Smooth muscle cell (in vitro differentiated cells): ENCODE measurements at regions not wholly inside any gene's neighbourhood (a gene's known extent, or its start where the extent isn't known, plus 50 kb on each side); places are given as distances from the start of the nearest gene placed in this dataset.
A peak's percentile ranks its signal among the peaks of the same experiment; 100 is the strongest.

ENCODE experiments used
- DNase-seq: peaks from one replicate; lab custom pipeline; 2025; ENCODE audit not compliant: unreplicated experiment; lab: John Stamatoyannopoulos, UW
- H2AFZ ChIP-seq: fragments of 200-600 bp; sonication (generic); 2 replicates; pipeline ENCODE4 v1.6.0; 2016; ENCODE audit warnings: antibody characterized with exemption, low read depth, mild to moderate bottlenecking
- H3F3A ChIP-seq: fragments of 200-600 bp; sonication (generic); 2 replicates; pipeline ENCODE4 v1.6.0; 2017; ENCODE audit warnings: antibody characterized with exemption, low read depth
- H3K27ac ChIP-seq: fragments of 200-600 bp; sonication (generic); 2 replicates; pipeline ENCODE4 v1.5.1; 2016; ENCODE audit warnings: low read depth, mild to moderate bottlenecking
- H3K27me3 ChIP-seq: fragments of 200-600 bp; sonication (generic); 2 replicates; pipeline ENCODE4 v1.6.1; 2016; ENCODE audit warnings: low read depth, mild to moderate bottlenecking
- H3K36me3 ChIP-seq: fragments of 200-600 bp; sonication (generic); 2 replicates; pipeline ENCODE4 v1.5.1; 2016; ENCODE audit warnings: low read depth
- H3K4me1 ChIP-seq: fragments of 200-600 bp; sonication (generic); 2 replicates; pipeline ENCODE4 v1.5.1; 2016; ENCODE audit warnings: low read depth
- H3K4me2 ChIP-seq: fragments of 200-600 bp; sonication (generic); 2 replicates; pipeline ENCODE4 v1.6.0; 2016; ENCODE audit warnings: mild to moderate bottlenecking
- H3K4me3 ChIP-seq: fragments of 200-600 bp; sonication (generic); 2 replicates; pipeline ENCODE4 v1.5.1; 2016; ENCODE audit warnings: mild to moderate bottlenecking
- H3K79me2 ChIP-seq: fragments of 200-600 bp; sonication (generic); 2 replicates; pipeline ENCODE4 v1.6.0; 2016; ENCODE audit warnings: low read depth, mild to moderate bottlenecking
- H3K9ac ChIP-seq: fragments of 200-600 bp; sonication (generic); 2 replicates; pipeline ENCODE4 v1.6.0; 2016; ENCODE audit warnings: low read depth
- H3K9me3 ChIP-seq: fragments of 200-600 bp; sonication (generic); replicated peaks from 2 replicates; pipeline ENCODE4 v1.5.1; 2016; ENCODE audit warnings: low read depth
- H4K20me1 ChIP-seq: fragments of 200-600 bp; sonication (generic); 2 replicates; pipeline ENCODE4 v1.6.0; 2016; ENCODE audit warnings: low read depth
- WGBS: methylation state at CpG from one replicate; pipeline ENCODE4 v1.1.7; 2016; ENCODE audit warnings: low lambda C conversion rate; 5-methylcytosine and 5-hydroxymethylcytosine counted together
- TF ChIP-seq, protein P1 (sequence below): fragments of 200-600 bp; sonication (generic); IDR thresholded peaks from 2 replicates; pipeline ENCODE4 v1.5.1; 2017; ENCODE audit warnings: borderline replicate concordance, mild to moderate bottlenecking, antibody characterized with exemption; ENCODE audit not compliant: insufficient read depth, poor library complexity, severe bottlenecking

GRCh38 chr6:141667580-141668309, 465.0 kb upstream of the GJE1 start:
- Histone ChIP-seq H3K36me3 (no peaks in the 10 kb centered on the region), H3K9ac (no peak overlapping the region), H2AFZ (no peak overlapping the region), H3K9me3 (no peaks in the 10 kb centered on the region), H3K4me1 (no peaks in the 10 kb centered on the region), H3F3A (peaks cover 12% of the 10 kb centered on the region), H3K27ac (peak overlapping the region; percentile 33), H3K27me3 (no peaks in the 10 kb centered on the region), H3K4me3 (no peak overlapping the region), H4K20me1 (no peaks in the 10 kb centered on the region), H3K4me2 (no peak overlapping the region), H3K79me2 (no peaks in the 10 kb centered on the region)
- TF ChIP-seq, protein P1, sequence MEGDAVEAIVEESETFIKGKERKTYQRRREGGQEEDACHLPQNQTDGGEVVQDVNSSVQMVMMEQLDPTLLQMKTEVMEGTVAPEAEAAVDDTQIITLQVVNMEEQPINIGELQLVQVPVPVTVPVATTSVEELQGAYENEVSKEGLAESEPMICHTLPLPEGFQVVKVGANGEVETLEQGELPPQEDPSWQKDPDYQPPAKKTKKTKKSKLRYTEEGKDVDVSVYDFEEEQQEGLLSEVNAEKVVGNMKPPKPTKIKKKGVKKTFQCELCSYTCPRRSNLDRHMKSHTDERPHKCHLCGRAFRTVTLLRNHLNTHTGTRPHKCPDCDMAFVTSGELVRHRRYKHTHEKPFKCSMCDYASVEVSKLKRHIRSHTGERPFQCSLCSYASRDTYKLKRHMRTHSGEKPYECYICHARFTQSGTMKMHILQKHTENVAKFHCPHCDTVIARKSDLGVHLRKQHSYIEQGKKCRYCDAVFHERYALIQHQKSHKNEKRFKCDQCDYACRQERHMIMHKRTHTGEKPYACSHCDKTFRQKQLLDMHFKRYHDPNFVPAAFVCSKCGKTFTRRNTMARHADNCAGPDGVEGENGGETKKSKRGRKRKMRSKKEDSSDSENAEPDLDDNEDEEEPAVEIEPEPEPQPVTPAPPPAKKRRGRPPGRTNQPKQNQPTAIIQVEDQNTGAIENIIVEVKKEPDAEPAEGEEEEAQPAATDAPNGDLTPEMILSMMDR: no peak
- WGBS: 38% methylated on average over 3 of the region's 3 CpGs
- DNase-seq: no peak

- TF ChIP-seq, protein P1: no peak
- 92% methylated on average over 1 of the region's 1 CpG for WGBS
- no peak for DNase-seq
Observed at GRCh38 chr6:141666187-141666586, 466.5 kb upstream of the GJE1 start.

DNA sequence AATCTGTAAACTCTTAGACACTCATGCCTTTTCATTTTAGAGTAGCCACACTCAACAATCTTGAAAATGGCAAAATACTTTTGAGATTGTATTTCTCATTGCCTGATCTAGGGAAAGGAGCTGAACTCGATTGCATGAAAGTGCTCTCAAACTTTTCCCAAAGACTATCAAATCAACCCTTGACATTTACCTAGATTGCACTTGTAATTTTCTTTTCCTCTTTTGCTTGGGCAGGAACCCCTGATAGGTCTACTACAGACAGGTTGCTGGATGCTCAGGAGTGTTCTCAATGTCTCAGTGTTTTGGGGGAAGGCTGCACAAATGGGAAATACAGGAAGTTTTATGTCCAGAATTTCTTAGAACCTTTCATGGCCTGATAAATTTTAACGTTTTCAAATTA, 468.0 kb upstream of the GJE1 start:
- Histone ChIP-seq H4K20me1 (no peaks in the 10 kb centered on the region), H3K36me3 (no peaks in the 10 kb centered on the region), H3K27me3 (no peaks in the 10 kb centered on the region), H3F3A (peaks cover 12% of the 10 kb centered on the region), H3K9me3 (no peaks in the 10 kb centered on the region), H3K4me2 (no peak overlapping the region), H3K27ac (no peak overlapping the region), H3K9ac (no peak overlapping the region), H3K4me3 (no peak overlapping the region), H3K79me2 (no peaks in the 10 kb centered on the region), H3K4me1 (no peaks in the 10 kb centered on the region), H2AFZ (no peak overlapping the region)
- no peak for DNase-seq
- 78% methylated on average over 2 of the region's 2 CpGs for WGBS
- TF ChIP-seq, protein P1: no peak

More at GRCh38 chr6:141666187-141666586, 466.5 kb upstream of the GJE1 start:
- H3K27me3 ChIP-seq: no peaks in the 10 kb centered on the region
- no peak overlapping the region for H2AFZ ChIP-seq
- no peak overlapping the region for H3K27ac ChIP-seq
- no peaks in the 10 kb centered on the region for H4K20me1 ChIP-seq
- H3K4me1 ChIP-seq: no peaks in the 10 kb centered on the region
- no peaks in the 10 kb centered on the region for H3K79me2 ChIP-seq
- H3K36me3 ChIP-seq: no peaks in the 10 kb centered on the region
- H3K9ac ChIP-seq: no peak overlapping the region
- H3K4me2 ChIP-seq: no peak overlapping the region
- peaks cover 12% of the 10 kb centered on the region for H3F3A ChIP-seq
- H3K4me3 ChIP-seq: no peak overlapping the region
- H3K9me3 ChIP-seq: no peaks in the 10 kb centered on the region

GRCh38 chr6:141659582-141659981, 473.1 kb upstream of the GJE1 start:
- H3K4me1 ChIP-seq: no peaks in the 10 kb centered on the region
- 92% methylated on average over 3 of the region's 3 CpGs for WGBS
- no peak overlapping the region for H3K4me2 ChIP-seq
- H3K79me2 ChIP-seq: no peaks in the 10 kb centered on the region
- H3K27ac ChIP-seq: no peak overlapping the region
- no peak overlapping the region for H2AFZ ChIP-seq
- H3K36me3 ChIP-seq: no peaks in the 10 kb centered on the region
- H3K4me3 ChIP-seq: no peak overlapping the region
- H3F3A ChIP-seq: no peaks in the 10 kb centered on the region
- TF ChIP-seq, protein P1: no peak
- DNase-seq: no peak
- no peaks in the 10 kb centered on the region for H3K9me3 ChIP-seq
- H3K27me3 ChIP-seq: no peaks in the 10 kb centered on the region
- no peak overlapping the region for H3K9ac ChIP-seq
- no peaks in the 10 kb centered on the region for H4K20me1 ChIP-seq
